B cell (primary cell): ENCODE measurements at regions not wholly inside any gene's neighbourhood (a gene's known extent, or its start where the extent isn't known, plus 50 kb on each side); places are given as distances from the start of the nearest gene placed in this dataset.

Experiments
- ATAC-seq: fragments of 200-7000 bp; cut with Tn5 transposase; one replicate; pipeline ENCODE4 v1.10.0; 2021; ENCODE audit warnings: low read depth, mild to moderate bottlenecking, moderate number of reproducible peaks, moderate library complexity
- CTCF ChIA-PET: fragments of 350-600 bp; sonication (Branson Sonifier 250); formaldehyde crosslinking; loops from one replicate; lab custom pipeline; 2021; ENCODE audit warnings: antibody characterized with exemption, inconsistent platforms; lab: Charles Lee
- POLR2A ChIA-PET: fragments of 350-600 bp; sonication (Branson Sonifier 250); formaldehyde crosslinking; loops from one replicate; lab custom pipeline; 2021; ENCODE audit warnings: antibody characterized with exemption; lab: Charles Lee
- DNase-seq: peaks from one replicate; pipeline ENCODE4 v3.0.0; 2013
- H2AFZ ChIP-seq: 2 replicates; pipeline ENCODE4 v1.6.1; 2012; ENCODE audit warnings: mild to moderate bottlenecking, low read depth, low read length; ENCODE audit not compliant: insufficient read depth, poor library complexity, severe bottlenecking
- H3K27ac ChIP-seq, 2 donors: 1 replicate in 1 of 2; 2 replicates in 1 of 2; pipeline ENCODE4 v1.5.1; 2012 to 2013; ENCODE audit warnings: low read length in 2 of 2, mild to moderate bottlenecking in 2 of 2, moderate library complexity in 1 of 2
- H3K27me3 ChIP-seq, 4 experiments: fragments of 200-600 bp in 1 of 4; sonication (generic) in 1 of 4; replicated peaks in 1 of 4; 1 replicate in 2 of 4; 2 replicates in 2 of 4; pipeline versions ENCODE4 v1.6.1 to v1.7.0; 2013 to 2016; ENCODE audit warnings: low read length in 3 of 4, mild to moderate bottlenecking in 2 of 4, mixed read lengths in 1 of 4, moderate library complexity in 1 of 4; ENCODE audit not compliant: insufficient read depth in 4 of 4, control insufficient read depth in 3 of 4; ENCODE audit errors: control extremely low read depth in 1 of 4
- H3K36me3 ChIP-seq, 2 experiments: replicated peaks in 1 of 2; 1 replicate in 1 of 2; 2 replicates in 1 of 2; pipeline versions ENCODE4 v1.6.1 to v1.7.1; 2013; ENCODE audit warnings: low read length in 1 of 2; ENCODE audit not compliant: insufficient read depth in 2 of 2, control insufficient read depth in 1 of 2; ENCODE audit errors: control extremely low read depth in 1 of 2, extremely low read depth in 1 of 2
- H3K4me1 ChIP-seq, 2 donors: fragments of 200-600 bp in 1 of 2; sonication (generic) in 1 of 2; 1 replicate in 1 of 2; 2 replicates in 1 of 2; pipeline versions ENCODE4 v1.5.1 to v1.6.1; 2013 to 2017; ENCODE audit warnings: low read length in 2 of 2; ENCODE audit not compliant: control insufficient read depth in 2 of 2, insufficient read depth in 2 of 2
- H3K4me2 ChIP-seq: replicated peaks from 2 replicates; pipeline ENCODE3; 2012; ENCODE audit warnings: mild to moderate bottlenecking, low read depth, low read length; ENCODE audit not compliant: poor library complexity, severe bottlenecking
- H3K4me3 ChIP-seq, 5 experiments: fragments of 200-600 bp in 1 of 5; sonication (generic) in 1 of 5; 1 replicate in 3 of 5; 2 replicates in 2 of 5; pipeline versions ENCODE4 v1.5.1 to v1.7.0; 2011 to 2016; ENCODE audit warnings: low read length in 4 of 5, mild to moderate bottlenecking in 4 of 5, low read depth in 2 of 5, control low read depth in 1 of 5, moderate library complexity in 1 of 5; ENCODE audit not compliant: insufficient read depth in 1 of 5; ENCODE audit errors: control extremely low read depth in 1 of 5, extremely low read depth in 1 of 5
- H3K79me2 ChIP-seq: fragments of 200-600 bp; sonication (generic); one replicate; pipeline ENCODE4 v1.6.0; 2016; ENCODE audit warnings: low read length; ENCODE audit not compliant: control insufficient read depth, insufficient read depth
- H3K9ac ChIP-seq: fragments of 200-600 bp; sonication (generic); 2 replicates; pipeline ENCODE4 v1.6.1; 2017; ENCODE audit warnings: mild to moderate bottlenecking, low read length, moderate library complexity
- H3K9me3 ChIP-seq, 3 donors: one replicate each; pipeline versions ENCODE4 v1.6.1 to v1.7.1; 2013; ENCODE audit warnings: low read length in 2 of 3; ENCODE audit not compliant: control insufficient read depth in 2 of 3, insufficient read depth in 1 of 3; ENCODE audit errors: control extremely low read depth in 1 of 3
- H4K20me1 ChIP-seq: 2 replicates; pipeline ENCODE4 v1.6.0; 2012; ENCODE audit warnings: mild to moderate bottlenecking, low read length; ENCODE audit not compliant: insufficient read depth, control insufficient read depth, poor library complexity, severe bottlenecking
- H3K27ac Mint-ChIP-seq: one replicate; pipeline ENCODE4 v1.8.0; 2021; ENCODE audit warnings: mixed read lengths
- H3K27me3 Mint-ChIP-seq: one replicate; pipeline ENCODE4 v1.8.0; 2021; ENCODE audit warnings: mixed read lengths
- H3K4me1 Mint-ChIP-seq: one replicate; pipeline ENCODE4 v1.8.0; 2021; ENCODE audit warnings: mixed read lengths
- H3K4me3 Mint-ChIP-seq: one replicate; pipeline ENCODE4 v1.8.0; 2021; ENCODE audit warnings: mixed read lengths
- H3K9me3 Mint-ChIP-seq: one replicate; pipeline ENCODE4 v1.8.0; 2022; ENCODE audit warnings: mixed read lengths; ENCODE audit not compliant: insufficient read depth
- CTCF ChIP-seq: fragments of 200-600 bp; IDR thresholded peaks from one replicate; pipeline ENCODE4 v1.8.0; 2022; ENCODE audit warnings: antibody characterized with exemption, mild to moderate bottlenecking
- EZH2 ChIP-seq: IDR thresholded peaks from 2 replicates; pipeline ENCODE4 v1.6.1; 2012; ENCODE audit warnings: borderline replicate concordance, low read depth, mild to moderate bottlenecking, moderate library complexity, low read length; ENCODE audit not compliant: insufficient read depth, poor library complexity, severe bottlenecking
- WGBS: methylation state at CpG from one replicate; pipeline ENCODE4 v1.1.5; 2013; ENCODE audit warnings: missing lambda C conversion rate; ENCODE audit not compliant: insufficient coverage; 5-methylcytosine and 5-hydroxymethylcytosine counted together
- intact Hi-C: fragments of 100-400 bp; cut with micrococcal nuclease; formaldehyde crosslinking; loops from one replicate; pipeline ENCODE4 v1.10.0; 2022

GRCh38 chr7:121755286-121755685, 117.7 kb upstream of the PTPRZ1 start:
- H3K27me3 Mint-ChIP-seq = peaks cover 25% of the 10 kb centered on the region
- intact Hi-C loops = no loop called here
- ATAC-seq (no peak), DNase-seq (no peak)
- 83% methylated on average over 1 of the region's 2 CpGs for WGBS
- Histone ChIP-seq H3K36me3 (no peaks in the 10 kb centered on the region), H3K79me2 (no peaks in the 10 kb centered on the region), H3K4me1 (no peaks in the 10 kb centered on the region), H4K20me1 (no peaks in the 10 kb centered on the region), H2AFZ (no peak overlapping the region), H3K9me3 (no peaks in the 10 kb centered on the region), H3K27ac (no peak overlapping the region), H3K27me3 (no peaks in the 10 kb centered on the region), H3K4me2 (no peak overlapping the region), H3K4me3 (no peak overlapping the region), H3K9ac (no peak overlapping the region)
- H3K4me1 Mint-ChIP-seq = no peaks in the 10 kb centered on the region
- no peaks in the 10 kb centered on the region for H3K9me3 Mint-ChIP-seq
- CTCF ChIA-PET = no interaction called here
- no peak overlapping the region for H3K4me3 Mint-ChIP-seq
- H3K27ac Mint-ChIP-seq = no peak overlapping the region
- POLR2A ChIA-PET = no interaction called here
- TF ChIP-seq CTCF = no peak
- no peak for TF ChIP-seq EZH2

GRCh38 chr7:121753944-121754343, 119.0 kb upstream of the PTPRZ1 start:
- Mint-ChIP-seq H3K9me3 (no peaks in the 10 kb centered on the region), H3K27ac (no peak overlapping the region), H3K27me3 (peaks cover 30% of the 10 kb centered on the region), H3K4me1 (no peaks in the 10 kb centered on the region), H3K4me3 (no peak overlapping the region)
- CTCF ChIA-PET = no interaction called here
- H3K9ac ChIP-seq = no peak overlapping the region
- no peak for ATAC-seq
- H4K20me1 ChIP-seq = no peaks in the 10 kb centered on the region
- no peaks in the 10 kb centered on the region for H3K36me3 ChIP-seq
- POLR2A ChIA-PET = no interaction called here
- H3K4me3 ChIP-seq = no peak overlapping the region
- intact Hi-C loops = no loop called here
- H3K27me3 ChIP-seq = no peaks in the 10 kb centered on the region
- DNase-seq = no peak
- H3K4me1 ChIP-seq = no peaks in the 10 kb centered on the region
- no peaks in the 10 kb centered on the region for H3K79me2 ChIP-seq
- no peak overlapping the region for H3K27ac ChIP-seq
- 88% methylated on average over 1 of the region's 2 CpGs for WGBS
- TF ChIP-seq CTCF (no peak), EZH2 (no peak)
- H2AFZ ChIP-seq = no peak overlapping the region
- no peak overlapping the region for H3K4me2 ChIP-seq
- no peaks in the 10 kb centered on the region for H3K9me3 ChIP-seq
